ENCODE measurements at regions not wholly inside any gene's neighbourhood (a gene's known extent, or its start where the extent isn't known, plus 50 kb on each side); places are given as distances from the start of the nearest gene placed in this dataset.
"Not testable (repeated sequence)": the region's sequence is repeated elsewhere in the genome, so short reads cannot be mapped to it uniquely, and the experiment has no call there.

DNA sequence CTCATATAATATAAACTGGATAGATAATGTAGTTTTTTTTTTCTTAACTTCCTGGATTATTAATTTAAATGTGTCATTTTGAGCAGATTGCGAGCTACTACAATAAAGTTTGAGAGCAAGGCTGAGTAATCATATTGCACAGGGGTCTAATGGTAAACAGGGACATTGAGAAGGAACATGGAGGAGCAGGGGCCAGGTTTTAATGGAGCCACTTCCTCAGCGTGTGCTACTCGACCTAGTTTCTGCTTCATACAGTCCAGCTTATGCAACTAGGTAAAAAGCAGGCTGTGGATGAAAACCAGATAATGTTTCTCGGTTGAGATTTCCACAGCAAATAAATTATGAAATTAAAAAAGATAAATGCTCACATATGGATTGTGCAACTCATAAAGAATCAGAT, 1915.7 kb upstream of the CELF4 start:
- DNase-seq (ENCODE audit: low read depth, low spot score) = no peak

- no peak for DNase-seq (ENCODE audit: low read depth, low spot score)
Measured at GRCh38 chr18:39480494-39481195, 1915.0 kb upstream of the CELF4 start.

- no peak for DNase-seq (ENCODE audit: low read depth, low spot score)
Measured at GRCh38 chr18:39464006-39464405, 1898.4 kb upstream of the CELF4 start.

DNA sequence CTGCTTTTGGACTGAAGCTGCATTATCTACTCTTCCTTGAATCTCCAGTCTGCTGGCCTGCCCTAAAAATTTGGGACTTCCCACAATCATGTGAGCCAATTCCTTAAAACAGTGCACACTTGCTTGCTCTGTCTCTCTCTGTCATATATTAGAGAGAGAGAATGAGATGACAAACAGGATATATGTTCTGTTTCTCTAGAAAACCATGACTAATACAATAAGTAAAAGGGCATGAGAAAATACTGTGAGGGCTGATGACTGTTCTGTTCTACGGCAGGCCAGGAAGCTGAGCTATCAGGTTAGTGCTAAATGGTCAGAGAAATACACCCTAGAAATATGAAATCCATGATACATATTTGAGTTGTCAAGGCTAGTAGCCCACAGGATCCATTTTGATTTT, 1896.8 kb upstream of the CELF4 start:
- no peak for DNase-seq (ENCODE audit: low read depth, low spot score)

DNA sequence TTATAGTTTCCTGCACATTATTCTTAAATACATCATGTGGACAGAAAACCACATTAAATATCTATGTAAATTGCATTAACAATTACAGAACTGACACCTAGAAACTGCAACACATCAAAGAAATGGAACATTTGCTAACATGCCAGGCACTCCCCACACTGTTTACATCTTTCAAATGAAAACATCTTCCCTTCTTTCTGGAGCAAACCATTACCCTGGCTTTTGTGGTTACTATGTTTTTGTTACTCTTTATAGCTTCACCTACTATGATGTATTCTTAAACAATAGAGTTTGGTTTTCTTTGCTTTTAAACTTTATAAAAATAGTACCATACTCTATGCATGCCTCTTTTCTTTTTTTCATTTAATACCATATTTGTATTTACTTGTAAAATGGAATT, 1894.5 kb upstream of the CELF4 start:
- DNase-seq (ENCODE audit: low read depth, low spot score) = no peak

- no peak for DNase-seq (ENCODE audit: low read depth, low spot score)
Measured at GRCh38 chr18:39455285-39455684, 1889.7 kb upstream of the CELF4 start.

- DNase-seq (ENCODE audit: low read depth, low spot score) = no peak
Measured at GRCh38 chr18:39454866-39455265, 1889.3 kb upstream of the CELF4 start.

- peak; percentile 36 for DNase-seq (ENCODE audit: low read depth, low spot score)
Measured at GRCh38 chr18:39453882-39454281, 1888.3 kb upstream of the CELF4 start.

- DNase-seq (ENCODE audit: low read depth, low spot score) = no peak
Measured at GRCh38 chr18:39453356-39453755, 1887.8 kb upstream of the CELF4 start.

GRCh38 chr18:39450958-39451357, 1885.4 kb upstream of the CELF4 start:
- no peak for DNase-seq (ENCODE audit: low read depth, low spot score)

GRCh38 chr18:39449566-39449965, 1884.0 kb upstream of the CELF4 start:
- DNase-seq (ENCODE audit: low read depth, low spot score) = no peak

- DNase-seq (ENCODE audit: low read depth, low spot score) = no peak
Measured at GRCh38 chr18:39448942-39449341, 1883.3 kb upstream of the CELF4 start.

DNA sequence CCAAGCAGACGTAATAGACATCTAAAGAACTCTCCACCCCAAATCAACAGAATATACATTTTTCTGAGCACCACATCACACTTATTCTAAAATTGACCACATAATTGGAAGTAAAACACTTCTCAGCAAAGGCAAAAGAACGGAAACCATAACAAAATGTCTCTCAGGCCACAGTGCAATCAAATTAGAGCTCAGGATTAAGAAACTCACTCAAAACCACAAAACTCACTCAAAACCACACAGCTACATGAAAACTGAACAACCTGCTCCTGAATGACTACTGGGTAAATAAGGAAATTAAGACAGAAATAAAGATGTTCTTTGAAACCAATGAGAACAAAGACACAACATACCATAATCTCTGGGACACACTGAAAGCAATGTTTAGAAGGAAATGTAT, 1879.4 kb upstream of the CELF4 start:
- not testable (repeated sequence) for DNase-seq (ENCODE audit: low read depth, low spot score)

- no peak for DNase-seq (ENCODE audit: low read depth, low spot score)
Measured at GRCh38 chr18:39441648-39442047, 1876.0 kb upstream of the CELF4 start.

- no peak for DNase-seq (ENCODE audit: low read depth, low spot score)
Measured at GRCh38 chr18:39435996-39436395, 1870.4 kb upstream of the CELF4 start.

DNA sequence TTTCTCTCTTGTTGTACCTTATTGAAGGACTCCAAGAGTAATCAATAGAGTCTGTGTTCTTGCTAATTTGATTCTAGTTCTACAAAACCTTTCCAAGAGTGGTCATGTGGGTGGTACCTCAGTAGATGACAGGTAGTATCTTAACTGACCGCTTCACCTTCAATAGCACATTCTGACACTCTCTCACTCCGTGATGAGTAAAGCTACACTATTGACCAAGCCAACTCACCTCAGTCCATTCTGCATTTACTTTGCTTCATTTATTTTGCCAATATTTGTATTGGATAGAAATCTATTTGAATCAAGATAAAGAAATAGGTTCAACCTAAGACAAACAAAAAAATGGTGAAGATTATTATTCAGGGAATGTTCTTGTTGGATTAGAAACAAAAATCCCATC, 1869.6 kb upstream of the CELF4 start:
- no peak for DNase-seq (ENCODE audit: low read depth, low spot score)

GRCh38 chr18:39434223-39434920, 1868.8 kb upstream of the CELF4 start:
- DNase-seq (ENCODE audit: low read depth, low spot score) = no peak

- DNase-seq (ENCODE audit: low read depth, low spot score) = no peak
Measured at GRCh38 chr18:39425172-39425850, 1859.7 kb upstream of the CELF4 start.

DNA sequence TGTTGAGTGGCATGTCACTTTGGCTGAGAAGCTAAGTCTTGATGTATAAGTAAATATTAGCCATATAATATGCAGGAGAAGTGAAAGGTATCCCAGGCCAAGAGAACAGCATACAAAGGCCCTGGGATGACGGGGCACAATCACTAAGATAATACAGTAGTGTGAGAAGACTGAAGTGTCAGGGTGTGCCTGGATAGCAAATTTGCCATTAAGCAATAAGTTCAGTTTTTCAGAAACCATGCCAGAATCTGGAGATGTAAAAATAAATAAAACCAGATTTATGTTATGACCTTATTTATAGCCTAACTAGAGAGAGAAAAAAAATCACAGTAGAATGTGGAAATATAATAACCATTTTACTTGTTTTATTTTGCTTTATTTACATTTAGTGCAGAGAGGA, 1858.7 kb upstream of the CELF4 start:
- DNase-seq (ENCODE audit: low read depth, low spot score) = no peak

DNA sequence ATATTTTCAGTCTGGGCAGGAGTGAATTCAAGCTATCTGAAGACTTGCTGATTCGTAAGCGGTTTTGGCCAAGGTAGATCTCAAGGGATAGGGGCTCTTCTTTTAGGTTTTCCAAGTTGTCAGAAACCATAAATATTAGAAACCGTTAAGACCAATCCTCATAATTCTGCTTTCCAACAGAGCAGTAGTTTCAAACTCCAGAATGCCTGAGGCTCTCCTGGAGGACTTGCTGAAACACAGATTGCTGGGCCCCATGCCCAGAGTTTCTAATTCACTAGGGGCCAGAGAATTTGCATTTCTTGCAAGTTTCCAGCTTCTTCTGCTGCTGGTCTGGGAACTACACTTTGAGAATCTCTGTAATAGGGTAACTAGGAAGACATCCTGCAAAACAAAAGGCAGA, 1855.7 kb upstream of the CELF4 start:
- no peak for DNase-seq (ENCODE audit: low read depth, low spot score)

DNA sequence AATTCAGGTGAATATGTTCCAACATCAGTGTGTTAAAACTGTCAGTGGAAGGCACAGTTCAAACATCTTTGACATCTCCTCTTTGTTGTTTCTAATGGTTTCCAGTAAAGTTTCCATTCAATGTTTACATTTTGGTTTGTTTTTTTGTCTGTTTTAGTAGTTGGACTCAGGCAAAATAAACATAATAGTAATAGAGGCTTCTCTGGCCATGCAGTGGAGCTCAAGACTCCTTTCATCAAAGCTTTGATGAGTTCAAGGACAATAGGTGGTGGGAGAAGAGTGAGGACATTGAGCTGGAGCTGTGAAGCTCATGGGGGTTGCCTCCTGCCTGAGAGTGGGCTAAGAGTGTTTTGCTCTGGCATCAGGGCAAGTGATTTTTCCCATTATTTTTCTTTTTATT, 1853.7 kb upstream of the CELF4 start:
- DNase-seq (ENCODE audit: low read depth, low spot score) = no peak

DNA sequence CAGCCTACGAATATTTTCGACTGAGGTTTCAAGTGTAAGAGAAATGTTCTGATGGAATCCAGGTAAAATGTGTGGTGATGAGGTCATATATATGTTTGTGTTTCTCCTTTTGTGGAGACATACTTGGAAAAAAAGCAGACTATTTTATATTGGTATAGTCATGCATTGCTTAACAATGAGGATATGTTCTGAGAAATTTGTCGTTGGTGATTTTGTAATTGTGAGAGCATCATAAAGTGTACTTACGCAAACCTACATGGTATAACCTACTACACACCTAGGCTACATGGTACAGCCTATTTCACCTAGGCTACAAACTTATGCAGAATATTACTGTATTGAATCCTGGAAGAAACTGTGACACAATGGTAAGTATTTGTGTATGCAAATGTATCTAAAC, 1849.9 kb upstream of the CELF4 start:
- no peak for DNase-seq (ENCODE audit: low read depth, low spot score)

All from smooth muscle cell of the brain vasculature (primary cell).